Left ventricle myocardium inferior (tissue), 1 donor: ENCODE measurements at regions not wholly inside any gene's neighbourhood (a gene's known extent, or its start where the extent isn't known, plus 50 kb on each side); places are given as distances from the start of the nearest gene placed in this dataset.

ENCODE experiments used
- DNase-seq: peaks from one replicate; pipeline ENCODE4 v3.0.0-alpha.2; 2020
- H3K27ac ChIP-seq: fragments of 200-600 bp; replicated peaks from 2 replicates; pipeline ENCODE4 v1.8.0; 2021
- H3K27me3 ChIP-seq: fragments of 200-600 bp; 2 replicates; pipeline ENCODE4 v1.8.0; 2021; ENCODE audit warnings: low read depth
- H3K36me3 ChIP-seq: fragments of 200-600 bp; 2 replicates; pipeline ENCODE4 v1.8.0; 2021
- H3K4me1 ChIP-seq: fragments of 200-600 bp; 2 replicates; pipeline ENCODE4 v1.8.0; 2021
- H3K4me3 ChIP-seq: fragments of 200-600 bp; 2 replicates; pipeline ENCODE4 v1.8.0; 2021; ENCODE audit warnings: mild to moderate bottlenecking, moderate library complexity
- H3K9me3 ChIP-seq: fragments of 200-600 bp; replicated peaks from 2 replicates; pipeline ENCODE4 v1.8.0; 2021
- intact Hi-C: fragments of 100-400 bp; cut with micrococcal nuclease; formaldehyde crosslinking; loops from one replicate; pipeline ENCODE4 v1.11.0; 2022
- TF ChIP-seq, protein P1 (sequence below): fragments of 200-600 bp; IDR thresholded peaks from 2 replicates; pipeline ENCODE4 v1.8.0; 2021; ENCODE audit warnings: antibody characterized with exemption, mild to moderate bottlenecking, borderline replicate concordance
- donor health status: DM: no; HTN: yes; CAD: no; lungs with severe emphysema.

DNA sequence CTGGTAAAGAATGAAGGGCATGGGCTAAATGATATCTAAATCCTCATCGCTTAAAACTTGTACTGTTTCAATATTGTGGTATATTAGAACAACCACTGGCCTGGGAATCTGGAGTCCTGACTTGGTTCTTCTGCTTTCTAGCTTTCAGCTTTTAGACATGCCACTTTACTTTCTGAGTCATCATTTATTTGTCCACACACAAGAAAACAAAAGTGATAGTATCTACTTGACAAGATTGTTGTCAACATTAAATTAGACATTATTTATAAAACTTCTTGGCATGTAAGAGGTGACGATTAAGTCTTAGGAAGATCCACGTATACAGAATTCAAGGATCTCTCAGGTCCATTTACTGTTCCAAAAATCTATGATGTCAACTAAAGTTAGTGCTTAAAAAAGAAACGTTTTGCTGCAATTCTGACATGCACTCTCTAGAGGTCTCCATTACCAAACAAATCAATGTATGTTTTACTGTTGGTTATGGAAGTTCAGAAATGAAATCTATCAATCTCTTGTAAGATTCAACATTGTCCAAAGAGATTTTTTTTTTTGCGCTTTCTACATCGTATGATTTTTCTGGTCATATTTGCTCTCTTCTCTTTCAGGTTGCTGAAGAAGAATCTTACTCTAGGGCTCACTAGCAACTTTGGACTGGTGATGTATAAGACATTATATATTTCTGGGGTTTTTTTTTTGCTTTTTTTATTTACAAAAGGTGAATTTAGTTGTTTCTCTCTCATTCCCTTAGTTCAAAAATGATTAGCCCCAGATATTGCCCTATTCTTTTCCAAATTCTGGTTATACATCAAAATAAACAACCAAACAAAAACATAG, 53.6 kb upstream of the DYNC1I1 start:
- no peak overlapping the region for H3K4me3 ChIP-seq
- intact Hi-C loops = no loop called here

DNA sequence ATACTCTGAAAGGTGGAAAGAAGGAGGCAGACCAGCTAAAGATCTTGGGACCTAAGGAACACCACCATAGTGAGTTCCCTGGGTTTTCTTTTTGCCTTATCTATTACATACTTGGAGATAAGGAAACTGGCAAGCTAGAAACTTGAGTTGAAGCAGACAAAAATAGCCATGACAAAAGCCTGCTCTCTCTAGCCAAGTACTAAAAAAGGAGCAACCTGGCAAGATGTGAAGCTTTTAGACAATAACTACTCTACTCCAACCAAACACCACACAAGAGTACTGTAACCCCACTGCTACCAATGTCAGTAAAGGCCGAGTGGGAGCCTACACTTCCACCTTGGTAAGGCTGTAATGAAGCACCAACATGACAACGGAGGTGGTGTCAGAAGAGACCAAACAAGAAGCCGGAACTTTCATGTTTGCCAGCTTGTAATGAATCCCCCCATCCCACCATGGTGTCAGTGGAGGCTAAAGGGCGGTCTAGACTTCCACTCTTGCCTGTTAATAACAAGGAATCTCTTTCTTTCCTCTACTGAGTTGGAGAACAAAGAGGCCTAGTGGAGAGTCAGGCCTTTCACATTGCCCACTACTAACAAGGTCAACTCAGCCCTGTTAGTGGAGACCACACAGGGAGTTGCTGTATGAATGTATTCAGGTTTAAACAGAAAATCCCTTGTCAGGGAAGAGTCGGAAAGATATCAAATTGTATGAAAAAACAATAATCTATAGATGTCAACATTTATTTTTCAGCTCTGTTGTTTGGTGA, 55.8 kb upstream of the DYNC1I1 start:
- intact Hi-C loops = no loop called here
- Histone ChIP-seq H3K4me1 (peaks cover 16% of the 10 kb centered on the region), H3K36me3 (no peaks in the 10 kb centered on the region), H3K27ac (peak overlapping the region; percentile 47), H3K27me3 (no peaks in the 10 kb centered on the region), H3K4me3 (no peak overlapping the region), H3K9me3 (peaks cover 4% of the 10 kb centered on the region)
- TF ChIP-seq, protein P1, sequence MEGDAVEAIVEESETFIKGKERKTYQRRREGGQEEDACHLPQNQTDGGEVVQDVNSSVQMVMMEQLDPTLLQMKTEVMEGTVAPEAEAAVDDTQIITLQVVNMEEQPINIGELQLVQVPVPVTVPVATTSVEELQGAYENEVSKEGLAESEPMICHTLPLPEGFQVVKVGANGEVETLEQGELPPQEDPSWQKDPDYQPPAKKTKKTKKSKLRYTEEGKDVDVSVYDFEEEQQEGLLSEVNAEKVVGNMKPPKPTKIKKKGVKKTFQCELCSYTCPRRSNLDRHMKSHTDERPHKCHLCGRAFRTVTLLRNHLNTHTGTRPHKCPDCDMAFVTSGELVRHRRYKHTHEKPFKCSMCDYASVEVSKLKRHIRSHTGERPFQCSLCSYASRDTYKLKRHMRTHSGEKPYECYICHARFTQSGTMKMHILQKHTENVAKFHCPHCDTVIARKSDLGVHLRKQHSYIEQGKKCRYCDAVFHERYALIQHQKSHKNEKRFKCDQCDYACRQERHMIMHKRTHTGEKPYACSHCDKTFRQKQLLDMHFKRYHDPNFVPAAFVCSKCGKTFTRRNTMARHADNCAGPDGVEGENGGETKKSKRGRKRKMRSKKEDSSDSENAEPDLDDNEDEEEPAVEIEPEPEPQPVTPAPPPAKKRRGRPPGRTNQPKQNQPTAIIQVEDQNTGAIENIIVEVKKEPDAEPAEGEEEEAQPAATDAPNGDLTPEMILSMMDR = no peak
- DNase-seq = no peak

More for the DNA sequence above, 53.6 kb upstream of the DYNC1I1 start:
- TF ChIP-seq, protein P1 = peak; percentile 52
- Histone ChIP-seq H3K27ac (no peak overlapping the region), H3K27me3 (no peaks in the 10 kb centered on the region), H3K9me3 (no peaks in the 10 kb centered on the region), H3K4me1 (peaks cover 16% of the 10 kb centered on the region), H3K36me3 (no peaks in the 10 kb centered on the region)
- DNase-seq = no peak

DNA sequence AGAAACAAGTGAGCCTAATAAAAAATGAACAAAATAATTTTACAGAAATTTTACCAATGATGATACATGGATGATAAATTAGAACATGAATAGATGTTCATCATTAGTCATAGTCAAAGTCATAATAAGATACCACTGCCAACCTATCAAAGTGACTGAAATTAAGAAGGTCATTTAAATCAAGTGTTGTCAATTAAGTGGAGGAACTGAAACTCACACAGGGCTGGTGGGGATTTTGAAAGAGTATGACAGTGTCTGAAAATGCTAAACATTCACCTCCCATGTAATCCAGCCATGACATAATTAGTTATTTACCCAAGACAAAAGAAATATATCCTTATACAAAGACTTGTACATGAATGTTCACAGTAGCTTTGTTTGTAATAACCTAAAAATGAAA, 57.1 kb upstream of the DYNC1I1 start:
- Histone ChIP-seq H3K27ac (no peak overlapping the region), H3K4me3 (no peak overlapping the region), H3K27me3 (no peaks in the 10 kb centered on the region), H3K4me1 (peaks cover 16% of the 10 kb centered on the region), H3K9me3 (peaks cover 6% of the 10 kb centered on the region), H3K36me3 (no peaks in the 10 kb centered on the region)
- intact Hi-C loops = no loop called here
- no peak for DNase-seq
- TF ChIP-seq, protein P1 = no peak

DNA sequence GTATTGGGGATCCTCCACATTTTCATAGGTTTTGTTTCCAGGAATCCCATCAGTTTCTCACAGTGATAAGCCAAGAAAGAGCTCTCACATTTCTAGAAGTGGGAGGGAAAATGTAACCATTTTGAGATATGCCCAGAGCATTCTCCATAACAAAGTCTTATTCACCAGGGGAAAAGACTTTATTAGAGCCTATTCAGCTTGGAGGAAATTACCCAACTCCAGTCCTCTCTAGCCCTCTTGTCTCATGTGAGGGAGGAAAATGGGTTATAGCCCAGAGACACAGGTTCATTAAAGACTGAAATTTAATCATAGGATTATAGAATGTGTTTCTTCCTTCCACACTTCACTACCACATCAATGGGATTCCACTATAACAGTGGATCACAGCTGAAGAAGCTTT, 61.6 kb upstream of the DYNC1I1 start:
- Histone ChIP-seq H3K27ac (no peak overlapping the region), H3K9me3 (peaks cover 13% of the 10 kb centered on the region), H3K36me3 (no peaks in the 10 kb centered on the region), H3K4me1 (peaks cover 4% of the 10 kb centered on the region), H3K27me3 (no peaks in the 10 kb centered on the region), H3K4me3 (no peak overlapping the region)
- intact Hi-C loops = no loop called here
- no peak for DNase-seq
- TF ChIP-seq, protein P1 = no peak

DNA sequence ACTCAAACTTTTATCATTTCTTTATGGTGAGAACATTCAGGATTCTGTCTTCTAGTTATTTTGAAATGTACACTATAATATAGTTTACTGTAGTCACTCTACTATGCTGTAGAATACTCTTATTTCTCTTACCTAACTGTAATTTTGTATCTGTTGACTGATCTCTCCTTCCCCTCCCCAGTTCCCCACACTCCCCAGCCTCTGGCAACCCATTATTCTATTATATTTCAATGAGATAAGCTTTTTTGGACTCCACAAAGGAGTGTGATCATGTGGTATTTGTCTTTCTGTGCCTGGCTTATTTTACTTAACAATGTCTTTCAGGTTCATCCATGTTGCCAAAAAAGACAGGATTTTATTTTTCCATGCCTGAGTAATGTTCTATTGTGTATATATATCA, 71.4 kb upstream of the DYNC1I1 start:
- Histone ChIP-seq H3K36me3 (no peaks in the 10 kb centered on the region), H3K4me3 (no peak overlapping the region), H3K9me3 (no peaks in the 10 kb centered on the region), H3K27ac (no peak overlapping the region), H3K4me1 (no peaks in the 10 kb centered on the region), H3K27me3 (no peaks in the 10 kb centered on the region)
- TF ChIP-seq, protein P1 = no peak
- no peak for DNase-seq
- intact Hi-C loops = no loop called here
